GM21723 (cell line): ENCODE measurements at regions not wholly inside any gene's neighbourhood (a gene's known extent, or its start where the extent isn't known, plus 50 kb on each side); places are given as distances from the start of the nearest gene placed in this dataset.
A peak's percentile ranks its signal among the peaks of the same experiment; 100 is the strongest.
"Not testable (repeated sequence)": the region's sequence is repeated elsewhere in the genome, so short reads cannot be mapped to it uniquely, and the experiment has no call there.

ENCODE experiments used
- ATAC-seq: cut with Tn5 transposase; IDR thresholded peaks from one replicate; pipeline ENCODE4 v1.9.1; 2021; ENCODE audit warnings: mild to moderate bottlenecking, moderate library complexity; ENCODE audit not compliant: unreplicated experiment

- no peak for ATAC-seq
These were observed 142.1 kb upstream of the USP9X start for GRCh38 chrX:40943093-40943641.

GRCh38 chrX:40945361-40945713 is 139.9 kb upstream of the USP9X start:
- ATAC-seq: peak; percentile 67

- ATAC-seq: no peak
These were observed 138.0 kb upstream of the USP9X start for GRCh38 chrX:40947276-40947675.

GRCh38 chrX:40949071-40949470 is 136.2 kb upstream of the USP9X start:
- no peak for ATAC-seq

- no peak for ATAC-seq
These were observed 134.7 kb upstream of the USP9X start for GRCh38 chrX:40950546-40950945.

- not testable (repeated sequence) for ATAC-seq
These were observed 133.8 kb upstream of the USP9X start for GRCh38 chrX:40951407-40951806.

- ATAC-seq: peak; percentile 40
These were observed 132.4 kb upstream of the USP9X start for GRCh38 chrX:40952855-40953254.

- ATAC-seq: peak; percentile 87
These were observed 131.9 kb upstream of the USP9X start for GRCh38 chrX:40953369-40953768.

GRCh38 chrX:40960041-40960440 is 125.2 kb upstream of the USP9X start:
- ATAC-seq: no peak

GRCh38 chrX:40962793-40963407 is 122.3 kb upstream of the USP9X start:
- no peak for ATAC-seq

- no peak for ATAC-seq
These were observed 121.2 kb upstream of the USP9X start for GRCh38 chrX:40964008-40964407.

GRCh38 chrX:40964633-40965586 is 120.3 kb upstream of the USP9X start:
- no peak for ATAC-seq

GRCh38 chrX:40966213-40966820 is 118.9 kb upstream of the USP9X start:
- ATAC-seq: no peak

GRCh38 chrX:40968180-40968579 is 117.1 kb upstream of the USP9X start:
- ATAC-seq: no peak

- ATAC-seq: no peak
These were observed 113.5 kb upstream of the USP9X start for GRCh38 chrX:40971736-40972135.

GRCh38 chrX:40973619-40974018 is 111.6 kb upstream of the USP9X start:
- no peak for ATAC-seq

- no peak for ATAC-seq
These were observed 109.3 kb upstream of the USP9X start for GRCh38 chrX:40975951-40976350.

GRCh38 chrX:40976981-40977380 is 108.3 kb upstream of the USP9X start:
- no peak for ATAC-seq

GRCh38 chrX:40984962-40985361 is 100.3 kb upstream of the USP9X start:
- ATAC-seq: no peak

- no peak for ATAC-seq
These were observed 97.8 kb upstream of the USP9X start for GRCh38 chrX:40987413-40987812.

- ATAC-seq: no peak
These were observed 97.1 kb upstream of the USP9X start for GRCh38 chrX:40988100-40988499.

- ATAC-seq: not testable (repeated sequence)
These were observed 91.8 kb upstream of the USP9X start for GRCh38 chrX:40993395-40993794.
